ENCODE measurements at regions not wholly inside any gene's neighbourhood (a gene's known extent, or its start where the extent isn't known, plus 50 kb on each side); places are given as distances from the start of the nearest gene placed in this dataset.

DNA sequence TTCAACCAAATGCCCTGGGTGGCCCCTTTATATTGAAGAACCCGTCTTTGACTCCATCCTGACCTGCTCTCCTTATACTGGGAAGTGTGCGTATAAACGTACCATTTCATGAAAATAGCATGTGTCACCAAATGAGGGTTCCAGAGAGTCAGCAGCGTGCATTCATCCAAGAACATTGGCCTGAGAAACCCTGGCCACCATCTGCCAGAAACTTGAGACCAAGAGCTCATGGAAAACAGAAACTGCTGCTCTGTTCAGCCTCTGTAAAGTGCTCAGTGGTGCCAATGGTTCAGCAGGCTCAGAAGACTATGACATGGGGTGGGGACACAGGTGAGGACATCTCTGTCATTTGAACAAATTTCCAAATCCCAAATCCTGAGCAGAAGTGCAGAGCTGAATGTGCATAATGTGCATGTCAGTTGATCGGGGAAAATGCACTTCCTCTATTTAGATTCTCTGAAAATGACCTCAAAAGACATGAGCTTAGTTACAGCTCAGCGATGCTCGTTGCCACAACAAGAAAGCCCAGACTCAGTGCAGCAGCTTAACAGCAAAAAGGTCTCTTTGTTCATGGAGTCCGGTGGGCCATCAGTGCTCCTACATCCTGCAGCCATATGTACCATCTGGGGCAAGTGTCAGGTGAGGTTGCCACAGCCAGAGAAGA is 176.1 kb downstream of the ATPSCKMT start:
- no peak for DNase-seq

DNA sequence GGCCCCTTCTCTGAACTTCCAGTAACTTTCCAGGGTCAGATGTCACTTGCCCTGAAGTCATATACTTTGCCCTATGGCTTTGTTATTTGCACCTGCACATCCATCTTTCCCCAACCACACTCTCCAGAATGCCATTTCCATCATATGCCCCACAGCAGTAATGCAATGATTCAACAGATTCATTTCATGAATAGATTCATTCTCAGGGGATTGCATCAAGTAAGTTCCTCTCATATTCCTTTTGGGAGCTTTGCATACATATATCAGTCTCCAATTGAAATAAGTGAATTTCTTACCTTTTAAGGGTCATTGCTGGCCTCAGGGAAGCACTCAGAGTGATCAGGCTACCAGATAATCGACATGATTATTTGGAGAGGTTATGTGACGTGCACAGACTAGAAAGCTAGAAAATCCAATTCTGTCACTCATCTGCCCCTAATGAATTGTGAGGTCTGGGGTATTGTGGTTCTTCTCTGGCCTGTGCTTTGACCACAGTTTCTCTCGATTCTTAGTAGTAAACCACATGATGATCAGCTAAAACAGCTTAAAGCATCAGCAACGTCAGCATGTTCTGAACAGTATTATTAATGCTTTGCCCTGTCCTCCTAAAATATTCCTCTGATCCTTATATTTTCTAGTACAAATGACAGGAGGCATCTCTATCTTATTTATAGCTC is 179.9 kb downstream of the ATPSCKMT start:
- no peak for DNase-seq

- DNase-seq, result no peak
Observed at GRCh38 chr5:10065428-10066000, 184.2 kb downstream of the ATPSCKMT start.

DNA sequence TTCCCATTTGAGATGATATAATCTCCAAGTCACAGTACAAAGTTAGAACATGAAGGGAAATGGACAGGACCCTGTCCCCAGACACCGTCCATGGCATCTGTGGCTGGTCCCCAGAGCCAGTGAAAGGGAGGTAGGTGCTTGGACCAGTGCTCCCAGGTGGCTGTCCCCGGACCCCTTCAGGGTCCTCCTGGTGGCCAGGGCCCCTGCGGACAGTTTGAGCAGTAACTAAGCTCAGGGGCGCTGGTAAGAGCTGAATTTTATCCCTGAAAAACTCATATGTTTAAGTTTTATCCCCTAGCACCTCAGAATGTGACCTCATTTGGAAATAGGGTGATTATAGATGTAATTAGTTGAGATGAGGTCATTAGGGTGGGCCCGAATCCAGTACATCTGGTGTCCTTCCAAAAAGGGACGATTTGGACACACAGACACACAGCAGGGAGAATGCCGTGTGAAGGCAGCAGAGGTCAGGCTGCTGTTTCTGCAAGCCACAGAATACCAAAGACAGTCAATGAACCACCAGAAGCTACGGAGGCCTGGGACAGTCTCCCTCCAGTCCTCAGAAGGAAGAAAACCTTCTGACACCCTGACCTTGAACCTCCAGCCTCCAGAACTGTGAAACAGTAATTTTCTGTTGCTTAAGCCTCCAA is 185.0 kb downstream of the ATPSCKMT start:
- DNase-seq, result no peak

DNA sequence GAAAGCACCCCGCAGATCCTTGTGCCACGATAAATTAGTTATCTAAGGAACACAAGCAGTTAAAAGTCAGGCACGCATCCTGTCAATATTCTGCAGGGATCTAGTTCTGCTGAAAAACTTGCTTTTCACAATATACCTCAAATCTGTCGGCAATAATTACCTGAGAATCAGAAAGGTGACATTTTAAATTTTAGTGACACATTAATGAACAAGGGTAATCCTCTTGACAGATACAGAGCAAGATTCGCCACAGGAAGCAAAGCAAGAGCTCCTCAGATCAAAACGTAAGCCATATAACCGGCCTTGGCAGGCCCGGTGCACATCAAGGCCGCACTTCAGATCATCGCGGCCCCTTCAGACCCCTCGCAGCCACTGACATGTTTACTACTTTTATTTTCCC is 185.7 kb downstream of the ATPSCKMT start:
- DNase-seq, result no peak

GRCh38 chr5:10059980-10060379 is 189.7 kb downstream of the ATPSCKMT start:
- DNase-seq, result no peak

DNA sequence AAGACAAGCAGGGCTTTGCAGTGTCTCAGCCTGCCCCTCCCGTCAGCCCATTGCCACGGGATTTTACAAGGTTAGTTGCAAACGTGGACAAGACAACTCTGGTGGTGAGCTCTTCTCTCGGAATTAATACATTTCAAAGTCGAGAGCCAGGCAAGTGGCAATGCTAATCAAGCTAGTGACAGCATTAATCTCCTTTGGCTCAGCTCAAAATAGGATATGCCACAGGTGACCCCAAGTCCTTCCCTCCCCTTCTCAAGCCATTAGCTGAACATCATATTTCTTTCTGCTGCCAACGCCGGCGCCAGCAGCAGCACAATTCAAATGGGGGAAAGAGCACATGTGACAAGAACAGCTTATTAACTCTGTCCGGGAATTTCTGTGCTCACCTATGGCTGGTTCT is 190.1 kb downstream of the ATPSCKMT start:
- no peak for DNase-seq

DNA sequence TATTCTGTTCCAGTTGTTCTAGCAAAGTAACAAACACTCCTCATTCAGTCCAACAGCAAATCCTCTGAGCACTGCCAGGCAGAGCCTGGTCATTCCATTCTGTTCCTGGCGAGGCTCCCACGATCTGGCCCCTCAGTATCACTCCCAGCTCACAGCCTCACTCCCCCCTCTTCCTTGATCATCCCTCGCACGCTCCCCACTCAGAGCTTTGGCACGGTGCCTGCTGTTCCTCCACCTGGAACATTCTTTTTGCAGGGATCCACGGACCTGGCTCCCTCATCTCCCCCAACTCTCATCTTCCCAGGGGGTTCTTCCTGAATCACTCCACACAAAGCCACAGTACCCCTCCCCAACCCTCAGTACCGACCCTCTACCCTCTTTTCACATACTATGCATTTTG is 192.3 kb downstream of the ATPSCKMT start:
- no peak for DNase-seq

DNA sequence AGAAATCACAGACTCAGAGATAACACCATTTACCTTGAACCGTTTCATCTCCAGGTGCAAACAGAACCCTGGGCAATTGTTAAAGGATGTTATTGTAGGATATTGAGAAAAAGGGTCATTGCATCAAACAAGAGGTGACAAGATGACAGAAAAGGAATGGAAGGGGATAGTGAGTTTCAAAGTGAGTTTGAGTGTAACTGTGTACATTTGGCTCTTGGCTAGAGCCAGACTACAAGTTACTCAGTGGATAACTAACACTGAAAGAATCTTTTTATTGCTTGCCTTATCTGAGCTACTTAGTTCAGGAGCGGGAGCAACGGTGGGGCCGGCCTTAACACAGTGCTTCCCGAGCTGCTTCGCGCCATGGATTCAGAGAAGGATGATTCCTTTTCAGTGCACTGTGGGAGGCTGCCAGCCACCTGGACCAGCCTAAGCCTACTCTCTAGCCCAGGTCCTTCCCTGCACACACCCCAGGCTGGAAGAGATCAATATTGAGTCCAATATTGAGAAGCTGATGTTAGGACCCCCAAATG is 193.4 kb downstream of the ATPSCKMT start:
- DNase-seq, result no peak

DNA sequence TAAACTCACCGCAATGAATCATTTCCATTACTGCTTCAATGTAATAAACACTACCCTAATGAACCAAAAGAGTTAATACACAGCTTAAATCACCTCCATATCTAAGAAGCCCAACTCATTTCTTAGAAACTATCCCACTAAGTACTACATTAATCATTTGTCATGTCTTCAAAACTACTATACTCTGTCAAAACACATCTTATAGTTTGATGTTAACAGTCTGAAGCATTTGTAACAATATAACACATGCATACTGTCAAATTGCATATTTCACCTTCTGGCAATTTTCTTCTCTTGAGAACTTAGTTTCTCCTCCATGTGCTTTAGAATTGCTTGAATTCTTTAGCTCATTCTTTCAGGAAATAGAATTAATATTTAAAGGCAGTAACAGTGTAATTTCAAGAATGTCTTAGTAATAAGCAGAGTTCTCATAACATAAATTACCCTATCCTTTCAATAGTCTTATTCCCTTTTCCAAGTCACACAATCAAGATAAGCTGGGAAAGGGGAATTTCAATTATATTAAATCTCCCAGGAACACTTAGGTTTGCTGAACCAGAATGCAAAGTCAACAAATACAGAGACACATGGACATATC is 199.7 kb downstream of the ATPSCKMT start:
- DNase-seq, result no peak

- no peak for DNase-seq
Observed at GRCh38 chr5:10046676-10047075, 203.0 kb downstream of the ATPSCKMT start.

GRCh38 chr5:10045376-10045775 is 204.3 kb downstream of the ATPSCKMT start:
- DNase-seq, result no peak

GRCh38 chr5:10036136-10036815 is 213.4 kb downstream of the ATPSCKMT start:
- DNase-seq, result no peak

DNA sequence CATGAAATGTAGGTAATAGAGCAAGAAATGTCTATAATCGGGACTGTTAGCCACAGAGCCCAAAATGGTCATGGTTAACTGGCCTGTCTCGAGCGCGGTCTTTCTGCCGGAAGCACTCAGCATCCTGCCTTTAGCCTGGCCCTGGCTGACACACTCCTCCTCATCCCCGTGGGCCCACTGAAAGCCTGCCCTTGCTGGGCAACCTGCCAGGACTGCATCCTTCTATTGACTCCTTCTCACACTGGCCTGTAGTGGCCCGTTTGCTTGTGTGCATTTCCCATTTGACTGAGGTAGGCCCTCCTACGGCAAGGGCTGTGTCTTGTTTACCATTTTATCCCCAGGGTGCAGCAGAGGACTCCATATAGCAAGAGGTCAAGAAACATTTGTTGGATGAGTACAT is 215.7 kb downstream of the ATPSCKMT start:
- no peak for DNase-seq

DNA sequence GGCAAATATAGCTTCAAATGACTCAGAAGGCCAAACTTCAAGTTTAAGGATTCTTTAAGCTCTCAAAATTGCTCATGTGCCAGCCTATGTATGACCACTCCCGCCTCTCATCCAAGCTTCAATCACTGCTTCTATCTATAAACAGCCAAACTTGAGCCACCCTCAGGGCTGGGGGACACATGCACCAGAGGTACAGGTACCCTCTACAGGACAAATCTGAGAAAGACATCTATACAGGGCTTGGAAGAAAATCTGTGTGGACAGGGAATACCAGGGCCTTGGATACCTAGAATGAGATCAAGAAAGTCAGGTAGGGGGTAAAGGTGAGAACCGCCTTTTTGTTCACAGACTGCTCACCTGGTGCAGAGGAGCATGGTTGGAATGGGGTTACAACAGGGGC is 217.9 kb downstream of the ATPSCKMT start:
- DNase-seq, result no peak

- DNase-seq, result no peak
Observed at GRCh38 chr5:10030219-10030831, 219.4 kb downstream of the ATPSCKMT start.

DNA sequence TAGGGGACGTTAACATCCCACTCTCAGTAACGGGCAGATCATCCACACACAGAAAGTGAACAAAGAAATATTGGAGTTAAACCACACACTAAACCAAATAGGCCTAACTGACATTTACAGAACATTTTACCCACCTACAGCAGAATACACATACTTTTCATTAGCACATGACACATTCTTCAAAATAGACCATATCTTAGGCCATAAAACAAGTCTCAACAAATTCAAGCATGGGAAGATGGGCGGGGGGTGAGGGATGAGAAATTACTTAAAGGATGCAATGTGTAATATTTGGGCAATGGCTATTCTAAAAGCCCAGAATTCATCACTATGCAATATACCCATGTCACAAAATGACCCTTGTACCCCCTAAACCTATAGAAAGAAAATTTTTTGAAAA is 226.2 kb downstream of the ATPSCKMT start:
- DNase-seq, result no peak

DNA sequence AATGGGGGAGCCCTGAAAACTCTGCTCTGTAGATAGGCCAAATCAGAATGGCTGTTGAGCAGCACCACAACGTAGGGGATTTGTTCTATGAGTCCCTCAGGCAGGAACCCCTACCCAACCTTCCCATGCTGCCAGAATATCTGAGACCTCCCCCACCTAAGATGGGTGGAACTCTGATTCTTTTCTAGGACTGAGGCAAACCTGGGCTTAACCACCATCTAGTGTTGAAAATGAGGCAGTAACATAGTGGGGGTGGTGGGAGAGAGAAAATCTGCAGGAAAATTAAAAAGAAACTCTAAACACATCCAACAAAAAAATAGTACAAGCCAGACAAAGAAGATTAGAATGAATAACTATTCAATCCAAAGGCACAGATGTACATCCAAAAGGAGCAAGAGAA is 228.4 kb downstream of the ATPSCKMT start:
- DNase-seq, result no peak

- DNase-seq, result no peak
Observed at GRCh38 chr5:10019236-10019635, 230.5 kb downstream of the ATPSCKMT start.

DNA sequence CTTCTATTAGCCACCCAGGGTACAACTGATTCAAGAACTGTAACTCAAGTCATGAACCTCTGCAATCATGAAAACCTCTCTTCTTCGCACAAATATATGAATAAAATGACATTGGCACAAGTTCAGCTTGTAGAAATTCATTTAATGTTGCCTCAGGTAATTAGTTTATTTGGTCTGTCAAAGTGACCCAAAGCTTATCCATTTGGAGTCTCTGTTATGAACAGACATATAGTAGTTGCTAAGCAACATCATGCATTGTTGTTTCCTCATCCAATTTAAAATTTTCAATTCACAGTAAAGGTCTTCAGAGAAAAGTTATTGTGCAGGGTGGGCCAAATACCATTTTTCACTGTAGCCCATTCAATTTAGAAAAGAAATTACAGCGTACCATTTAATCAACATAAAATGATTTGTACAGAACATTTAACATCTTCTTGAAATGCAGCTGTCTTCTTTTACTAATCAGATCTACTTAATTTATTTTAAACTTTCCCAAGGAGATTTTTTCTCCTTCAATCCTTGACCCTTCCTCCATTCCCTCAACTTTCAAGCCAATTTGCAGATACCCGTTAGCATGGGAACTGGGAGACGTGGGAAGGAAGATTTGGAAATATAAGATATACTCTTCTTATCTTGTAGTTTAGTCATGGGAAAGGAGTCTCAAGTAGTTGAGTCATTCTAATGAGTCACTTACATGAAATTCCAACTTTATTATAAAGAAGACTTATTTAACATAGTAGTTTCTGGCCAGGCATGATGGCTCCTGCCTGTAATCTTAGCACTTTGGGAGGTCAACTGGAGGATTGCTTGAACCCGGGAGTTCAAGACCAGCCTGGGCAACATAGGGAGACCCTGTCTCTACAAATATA is 231.3 kb downstream of the ATPSCKMT start:
- DNase-seq, result no peak

GRCh38 chr5:10017786-10018185 is 231.9 kb downstream of the ATPSCKMT start:
- DNase-seq, result no peak

Data from cerebellar nuclear complex (tissue), 1 donor.